22Rv1 (cell line): ENCODE measurements at regions not wholly inside any gene's neighbourhood (a gene's known extent, or its start where the extent isn't known, plus 50 kb on each side); places are given as distances from the start of the nearest gene placed in this dataset.

Experiments used
- H3K27ac ChIP-seq: fragments of 450-650 bp; 2 replicates; pipeline ENCODE4 v1.5.1; 2017
- CTCF ChIP-seq: fragments of 450-650 bp; IDR thresholded peaks from 2 replicates; pipeline ENCODE4 v1.5.1; 2017; ENCODE audit warnings: mild to moderate bottlenecking
- ZFX ChIP-seq: fragments of 450-650 bp; IDR thresholded peaks from 2 replicates; pipeline ENCODE4 v1.6.1; 2017; ENCODE audit warnings: antibody characterized with exemption, borderline replicate concordance

DNA sequence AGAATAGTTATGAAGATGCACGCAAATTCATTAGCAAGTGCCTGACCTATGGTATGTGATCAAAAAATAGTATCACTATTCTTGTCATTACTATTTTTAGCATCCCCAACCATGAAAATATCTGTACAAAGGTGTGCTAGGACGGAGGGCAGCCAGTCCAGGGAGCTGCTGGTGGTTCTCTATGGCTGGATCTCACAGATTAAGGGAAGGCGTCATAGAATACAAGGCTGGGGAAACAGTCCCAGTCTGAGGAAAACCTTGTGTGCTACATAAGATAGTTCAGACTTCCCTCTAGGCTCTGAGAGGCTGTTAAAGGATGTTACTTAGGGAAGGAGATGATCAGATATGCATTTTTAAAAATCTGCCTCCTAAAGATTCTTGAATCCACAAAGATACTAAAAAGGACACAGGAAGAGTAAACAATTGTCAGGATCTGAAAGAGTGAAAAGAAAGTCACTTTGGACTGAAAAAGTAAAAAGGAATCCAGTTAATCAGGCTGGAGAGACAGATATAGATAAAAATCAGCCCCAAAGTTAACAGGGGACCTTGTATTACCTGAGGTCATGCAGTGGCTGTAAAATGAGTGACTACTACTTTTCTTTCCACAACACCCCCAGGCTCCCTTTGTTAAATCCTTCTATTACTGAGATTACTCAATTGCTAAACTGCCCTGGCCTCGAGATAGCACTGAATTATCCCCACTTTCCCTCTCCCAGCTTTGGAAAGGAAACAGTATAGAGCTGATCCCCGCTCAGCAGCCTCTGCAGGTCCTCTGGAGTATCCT lies 108.6 kb downstream of the MAB21L3 start:
- no peak overlapping the region for H3K27ac ChIP-seq
- TF ChIP-seq CTCF = no peak
- TF ChIP-seq ZFX = no peak

- H3K27ac ChIP-seq = no peak overlapping the region
- no peak for TF ChIP-seq ZFX
- no peak for TF ChIP-seq CTCF
Observed at GRCh38 chr1:116224111-116224510, 112.9 kb downstream of the MAB21L3 start.

GRCh38 chr1:116224561-116224960 lies 113.4 kb downstream of the MAB21L3 start:
- TF ChIP-seq ZFX = no peak
- TF ChIP-seq CTCF = no peak

GRCh38 chr1:116226017-116226416 lies 114.8 kb downstream of the MAB21L3 start:
- TF ChIP-seq CTCF = no peak
- TF ChIP-seq ZFX = no peak
- H3K27ac ChIP-seq = no peak overlapping the region

More at GRCh38 chr1:116224561-116224960, 113.4 kb downstream of the MAB21L3 start:
- no peak overlapping the region for H3K27ac ChIP-seq

DNA sequence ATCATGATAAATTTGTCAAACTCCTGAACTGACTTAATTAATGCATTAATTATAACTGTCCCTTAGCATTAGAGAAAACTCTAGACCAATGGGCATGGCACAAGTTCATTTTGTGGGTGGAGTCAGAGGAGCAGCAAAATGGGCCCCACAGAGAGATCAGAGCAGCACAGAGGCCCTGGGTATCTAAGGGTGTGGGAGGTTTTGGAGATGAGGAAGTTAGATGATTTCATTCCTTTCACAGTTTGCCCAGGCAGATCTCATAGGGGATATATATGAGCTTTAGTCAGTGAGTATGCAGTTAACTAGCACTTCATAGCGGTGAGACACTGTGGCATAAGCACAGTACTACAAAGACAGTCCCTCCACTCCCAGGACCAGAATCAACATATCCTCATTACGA lies 117.3 kb downstream of the MAB21L3 start:
- TF ChIP-seq CTCF (no peak), ZFX (no peak)
- H3K27ac ChIP-seq = no peak overlapping the region

- TF ChIP-seq CTCF (no peak), ZFX (no peak)
Observed at GRCh38 chr1:116230712-116231111, 119.5 kb downstream of the MAB21L3 start.

GRCh38 chr1:116231752-116232151 lies 120.6 kb downstream of the MAB21L3 start:
- H3K27ac ChIP-seq = no peak overlapping the region
- TF ChIP-seq CTCF (no peak), ZFX (no peak)

More at GRCh38 chr1:116230712-116231111, 119.5 kb downstream of the MAB21L3 start:
- no peak overlapping the region for H3K27ac ChIP-seq
